DOHH2 (cell line): ENCODE measurements at regions not wholly inside any gene's neighbourhood (a gene's known extent, or its start where the extent isn't known, plus 50 kb on each side); places are given as distances from the start of the nearest gene placed in this dataset.

Experiments
- H3F3A ChIP-seq: fragments of 200-600 bp; sonication (generic), shearing (Covaris generic); 2 replicates; pipeline ENCODE4 v1.6.0; 2016; ENCODE audit warnings: antibody characterized with exemption, mild to moderate bottlenecking; ENCODE audit not compliant: control insufficient read depth, insufficient read depth
- H3K27ac ChIP-seq: fragments of 200-600 bp; sonication (generic); 2 replicates; pipeline ENCODE4 v1.5.1; 2014; ENCODE audit warnings: low read depth, mild to moderate bottlenecking, low read length, moderate library complexity
- H3K27me3 ChIP-seq: fragments of 200-600 bp; sonication (generic); 2 replicates; pipeline ENCODE4 v1.6.1; 2014; ENCODE audit warnings: mild to moderate bottlenecking, low read length, mixed read lengths; ENCODE audit not compliant: control insufficient read depth
- H3K36me3 ChIP-seq: fragments of 200-600 bp; sonication (generic); 2 replicates; pipeline ENCODE4 v1.6.1; 2014; ENCODE audit warnings: mild to moderate bottlenecking, low read length, moderate library complexity, mixed read lengths; ENCODE audit not compliant: control insufficient read depth
- H3K4me1 ChIP-seq: fragments of 200-600 bp; sonication (generic); 2 replicates; pipeline ENCODE4 v1.6.1; 2014; ENCODE audit warnings: mild to moderate bottlenecking, low read length, mixed read lengths; ENCODE audit not compliant: control insufficient read depth
- H3K4me2 ChIP-seq: fragments of 200-600 bp; sonication (generic); 2 replicates; pipeline ENCODE4 v1.6.0; 2014; ENCODE audit warnings: mild to moderate bottlenecking, low read length, moderate library complexity
- H3K4me3 ChIP-seq: fragments of 200-600 bp; sonication (generic); 2 replicates; pipeline ENCODE4 v1.5.1; 2014; ENCODE audit warnings: mild to moderate bottlenecking, low read length, mixed read lengths
- H3K79me2 ChIP-seq: fragments of 200-600 bp; sonication (generic); 2 replicates; pipeline ENCODE4 v1.6.1; 2014; ENCODE audit warnings: mild to moderate bottlenecking, low read length, mixed read lengths; ENCODE audit not compliant: control insufficient read depth
- H3K9me2 ChIP-seq: fragments of 200-600 bp; sonication (generic); replicated peaks from 2 replicates; pipeline ENCODE4 v1.6.1; 2014; ENCODE audit warnings: mild to moderate bottlenecking, low read length, mixed read lengths; ENCODE audit not compliant: control insufficient read depth
- H3K9me3 ChIP-seq: fragments of 200-600 bp; sonication (generic); 2 replicates; pipeline ENCODE4 v1.6.1; 2014; ENCODE audit warnings: antibody characterized with exemption, low read length, mixed read lengths; ENCODE audit not compliant: control insufficient read depth, insufficient read depth
- H4K20me1 ChIP-seq: fragments of 200-600 bp; sonication (generic); 2 replicates; pipeline ENCODE4 v1.6.0; 2014; ENCODE audit warnings: low read depth, mild to moderate bottlenecking, antibody characterized with exemption, low read length, moderate library complexity; ENCODE audit not compliant: control insufficient read depth, insufficient read depth
- EZH2phosphoT487 ChIP-seq: fragments of 200-600 bp; sonication (generic); IDR thresholded peaks from 2 replicates; pipeline ENCODE4 v1.6.1; 2017; ENCODE audit warnings: borderline replicate concordance, mild to moderate bottlenecking, antibody characterized with exemption, low read length, moderate library complexity, mixed read lengths
- TF ChIP-seq, protein P1 (sequence below): fragments of 200-600 bp; sonication (generic); IDR thresholded peaks from one replicate; pipeline ENCODE4 v1.5.1; 2014; ENCODE audit warnings: antibody characterized with exemption, mild to moderate bottlenecking, low read depth, low read length; ENCODE audit not compliant: poor library complexity, severe bottlenecking

DNA sequence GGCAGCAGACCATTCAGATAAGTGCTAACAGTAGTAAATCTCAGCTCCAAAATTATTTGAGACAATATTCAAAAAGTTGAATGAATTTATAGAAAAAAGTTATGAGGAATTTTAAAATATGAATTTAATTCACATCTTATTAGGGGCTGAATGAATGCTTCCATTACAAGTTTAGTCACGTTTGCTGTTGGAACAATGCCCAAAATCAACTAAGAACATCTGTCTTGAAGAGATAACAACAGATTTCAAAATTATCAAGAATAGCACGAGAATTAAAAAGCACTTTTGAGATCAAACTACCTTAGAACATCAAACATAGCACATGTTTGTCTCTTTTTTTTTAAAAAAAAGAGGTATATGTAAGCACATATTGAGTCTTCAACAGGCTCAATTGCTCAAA lies 115.4 kb upstream of the PPFIA2 start:
- no peak overlapping the region for H3K4me3 ChIP-seq
- H3K9me3 ChIP-seq = no peaks in the 10 kb centered on the region
- H4K20me1 ChIP-seq = no peaks in the 10 kb centered on the region
- TF ChIP-seq, protein P1, sequence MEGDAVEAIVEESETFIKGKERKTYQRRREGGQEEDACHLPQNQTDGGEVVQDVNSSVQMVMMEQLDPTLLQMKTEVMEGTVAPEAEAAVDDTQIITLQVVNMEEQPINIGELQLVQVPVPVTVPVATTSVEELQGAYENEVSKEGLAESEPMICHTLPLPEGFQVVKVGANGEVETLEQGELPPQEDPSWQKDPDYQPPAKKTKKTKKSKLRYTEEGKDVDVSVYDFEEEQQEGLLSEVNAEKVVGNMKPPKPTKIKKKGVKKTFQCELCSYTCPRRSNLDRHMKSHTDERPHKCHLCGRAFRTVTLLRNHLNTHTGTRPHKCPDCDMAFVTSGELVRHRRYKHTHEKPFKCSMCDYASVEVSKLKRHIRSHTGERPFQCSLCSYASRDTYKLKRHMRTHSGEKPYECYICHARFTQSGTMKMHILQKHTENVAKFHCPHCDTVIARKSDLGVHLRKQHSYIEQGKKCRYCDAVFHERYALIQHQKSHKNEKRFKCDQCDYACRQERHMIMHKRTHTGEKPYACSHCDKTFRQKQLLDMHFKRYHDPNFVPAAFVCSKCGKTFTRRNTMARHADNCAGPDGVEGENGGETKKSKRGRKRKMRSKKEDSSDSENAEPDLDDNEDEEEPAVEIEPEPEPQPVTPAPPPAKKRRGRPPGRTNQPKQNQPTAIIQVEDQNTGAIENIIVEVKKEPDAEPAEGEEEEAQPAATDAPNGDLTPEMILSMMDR = no peak
- TF ChIP-seq EZH2phosphoT487 = no peak
- H3K9me2 ChIP-seq = no peaks in the 10 kb centered on the region
- H3K36me3 ChIP-seq = no peaks in the 10 kb centered on the region
- no peaks in the 10 kb centered on the region for H3F3A ChIP-seq
- no peak overlapping the region for H3K4me2 ChIP-seq
- H3K4me1 ChIP-seq = no peaks in the 10 kb centered on the region
- no peak overlapping the region for H3K27ac ChIP-seq
- no peaks in the 10 kb centered on the region for H3K27me3 ChIP-seq
- no peaks in the 10 kb centered on the region for H3K79me2 ChIP-seq

DNA sequence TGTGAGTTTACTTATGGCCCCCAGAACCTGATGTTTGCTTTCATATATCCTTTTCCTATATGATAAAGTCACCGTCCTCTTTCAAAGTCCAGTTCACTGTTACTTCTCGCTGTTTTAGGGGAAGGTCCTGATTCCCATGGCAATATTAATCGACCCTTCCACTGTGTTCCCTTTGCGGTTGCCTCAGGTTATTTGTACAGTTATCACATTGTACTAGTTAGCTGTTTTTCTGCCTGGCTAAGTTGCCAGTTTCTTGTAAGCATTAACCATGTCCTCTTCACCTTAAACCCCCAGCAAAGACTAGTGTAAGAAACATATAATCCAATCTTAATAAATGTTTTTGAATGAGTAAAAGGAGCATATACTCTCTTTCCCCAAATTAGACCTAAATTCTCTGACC lies 115.0 kb upstream of the PPFIA2 start:
- Histone ChIP-seq H3K4me3 (no peak overlapping the region), H3K9me3 (no peaks in the 10 kb centered on the region), H3K79me2 (no peaks in the 10 kb centered on the region), H3K27me3 (no peaks in the 10 kb centered on the region), H4K20me1 (no peaks in the 10 kb centered on the region), H3F3A (no peaks in the 10 kb centered on the region), H3K9me2 (no peaks in the 10 kb centered on the region), H3K27ac (no peak overlapping the region), H3K4me2 (no peak overlapping the region), H3K4me1 (no peaks in the 10 kb centered on the region), H3K36me3 (no peaks in the 10 kb centered on the region)
- TF ChIP-seq, protein P1 = no peak
- no peak for TF ChIP-seq EZH2phosphoT487

DNA sequence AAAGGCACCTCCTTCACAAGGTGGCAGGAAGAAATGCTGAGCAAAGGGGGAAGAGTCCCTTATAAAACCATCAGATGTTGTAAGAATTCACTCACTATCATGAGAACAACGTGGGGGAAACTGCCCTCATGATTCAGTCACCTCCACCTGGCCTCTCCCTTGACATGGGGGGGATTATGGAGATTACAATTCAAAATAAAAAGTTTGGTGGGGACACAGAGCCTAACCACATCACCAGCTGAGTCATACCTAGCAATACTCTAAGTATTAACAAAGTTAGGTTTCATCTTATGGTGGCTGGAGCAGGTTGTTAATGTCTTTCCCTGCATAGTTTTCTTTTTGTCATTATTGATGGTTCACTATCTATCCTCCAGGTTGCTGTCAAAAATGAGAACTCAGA lies 113.2 kb upstream of the PPFIA2 start:
- Histone ChIP-seq H3K9me3 (no peaks in the 10 kb centered on the region), H3K4me3 (no peak overlapping the region), H3K9me2 (no peaks in the 10 kb centered on the region), H3F3A (no peaks in the 10 kb centered on the region), H3K4me1 (no peaks in the 10 kb centered on the region), H4K20me1 (no peaks in the 10 kb centered on the region), H3K4me2 (no peak overlapping the region), H3K79me2 (no peaks in the 10 kb centered on the region), H3K27ac (no peak overlapping the region), H3K27me3 (no peaks in the 10 kb centered on the region), H3K36me3 (no peaks in the 10 kb centered on the region)
- TF ChIP-seq EZH2phosphoT487 = no peak
- TF ChIP-seq, protein P1 = no peak

DNA sequence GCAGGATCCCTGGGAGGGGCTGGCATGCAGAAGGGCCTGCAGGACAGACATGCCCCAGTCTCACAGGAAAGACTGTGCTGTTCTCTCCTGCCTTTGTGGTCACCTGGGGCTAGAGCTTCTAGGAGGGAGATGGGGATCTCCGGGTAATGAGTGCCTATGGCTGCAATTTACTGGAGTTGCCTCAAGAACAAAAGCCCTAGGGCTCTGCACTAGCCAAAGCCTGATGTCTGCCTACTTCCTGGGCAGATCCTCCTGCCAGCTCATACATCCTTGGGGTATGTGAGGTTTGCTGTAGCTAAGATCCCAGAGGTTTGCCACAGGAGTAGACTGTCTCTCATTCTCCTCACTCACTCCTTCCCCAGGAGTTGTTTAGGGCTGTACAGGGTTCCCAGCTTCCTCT lies 106.9 kb upstream of the PPFIA2 start:
- Histone ChIP-seq H4K20me1 (no peaks in the 10 kb centered on the region), H3K4me2 (no peak overlapping the region), H3K27ac (no peak overlapping the region), H3K9me3 (no peaks in the 10 kb centered on the region), H3F3A (no peaks in the 10 kb centered on the region), H3K4me3 (no peak overlapping the region), H3K27me3 (no peaks in the 10 kb centered on the region), H3K9me2 (no peaks in the 10 kb centered on the region; the same call in 1 of the 2 replicates), H3K36me3 (no peaks in the 10 kb centered on the region), H3K4me1 (no peaks in the 10 kb centered on the region), H3K79me2 (no peaks in the 10 kb centered on the region)
- TF ChIP-seq, protein P1 = no peak
- no peak for TF ChIP-seq EZH2phosphoT487
